CD4-positive, CD25-positive, alpha-beta regulatory T cell (primary cell): ENCODE measurements at regions not wholly inside any gene's neighbourhood (a gene's known extent, or its start where the extent isn't known, plus 50 kb on each side); places are given as distances from the start of the nearest gene placed in this dataset.
A peak's percentile ranks its signal among the peaks of the same experiment; 100 is the strongest.

Experiments used
- ATAC-seq, 2 donors: fragments of 150-1000 bp; cut with Tn5 transposase; one replicate each; pipeline ENCODE4 v1.10.0; 2021; ENCODE audit warnings: low read depth in 2 of 2, moderate number of reproducible peaks in 2 of 2, moderate library complexity in 1 of 2
- DNase-seq, 3 donors: peaks; one replicate each; pipeline versions ENCODE4 v3.0.0 to v3.0.0-alpha.2; 2012 to 2022; ENCODE audit warnings: mixed read lengths in 1 of 3
- H3K27ac ChIP-seq: one replicate; pipeline ENCODE4 v1.7.0; 2013; ENCODE audit warnings: mild to moderate bottlenecking, low read length; ENCODE audit not compliant: insufficient read depth, poor library complexity, severe bottlenecking
- H3K27me3 ChIP-seq: one replicate; pipeline ENCODE4 v1.7.0; 2013; ENCODE audit warnings: low read length; ENCODE audit not compliant: control insufficient read depth, insufficient read depth
- H3K36me3 ChIP-seq: one replicate; pipeline ENCODE4 v1.7.0; 2013; ENCODE audit warnings: mild to moderate bottlenecking, low read length, moderate library complexity; ENCODE audit not compliant: control insufficient read depth, insufficient read depth
- H3K4me1 ChIP-seq: 2 replicates; pipeline ENCODE4 v1.7.0; 2013; ENCODE audit warnings: mild to moderate bottlenecking, low read length; ENCODE audit not compliant: insufficient read depth, control insufficient read depth, poor library complexity, severe bottlenecking
- H3K4me3 ChIP-seq: one replicate; pipeline ENCODE4 v1.7.0; 2013; ENCODE audit warnings: low read depth, mild to moderate bottlenecking, low read length, moderate library complexity
- H3K9me3 ChIP-seq, 2 experiments: 1 replicate in 1 of 2; 2 replicates in 1 of 2; pipeline ENCODE4 v1.7.0; 2013; ENCODE audit warnings: low read length in 2 of 2, mild to moderate bottlenecking in 1 of 2, moderate library complexity in 1 of 2; ENCODE audit not compliant: control insufficient read depth in 2 of 2
- H3K27ac Mint-ChIP-seq, 3 donors: one replicate each; pipeline ENCODE4 v1.8.0; 2020 to 2022; ENCODE audit warnings: mild to moderate bottlenecking in 3 of 3, mixed read lengths in 3 of 3, moderate library complexity in 2 of 3
- H3K27me3 Mint-ChIP-seq: one replicate; pipeline ENCODE4 v1.8.0; 2022; ENCODE audit warnings: mild to moderate bottlenecking, mixed read lengths
- H3K36me3 Mint-ChIP-seq: one replicate; pipeline ENCODE4 v1.8.0; 2020; ENCODE audit warnings: mixed read lengths
- H3K4me1 Mint-ChIP-seq, 4 donors: one replicate each; pipeline ENCODE4 v1.8.0; 2020 to 2022; ENCODE audit warnings: mixed read lengths in 4 of 4, mild to moderate bottlenecking in 1 of 4
- H3K4me3 Mint-ChIP-seq, 4 donors: one replicate each; pipeline ENCODE4 v1.8.0; 2020 to 2022; ENCODE audit warnings: mild to moderate bottlenecking in 4 of 4, mixed read lengths in 4 of 4, moderate library complexity in 3 of 4
- H3K9me3 Mint-ChIP-seq, 7 donors: one replicate each; pipeline ENCODE4 v1.8.0; 2020 to 2022; ENCODE audit warnings: mixed read lengths in 7 of 7, mild to moderate bottlenecking in 3 of 7, moderate library complexity in 2 of 7

- no peak overlapping the region for H3K4me3 ChIP-seq
- H3K9me3 ChIP-seq, result no peaks in the 10 kb centered on the region
- H3K36me3 Mint-ChIP-seq, result no peaks in the 10 kb centered on the region
- H3K27ac ChIP-seq, result no peak overlapping the region
- H3K4me1 ChIP-seq, result no peaks in the 10 kb centered on the region
- H3K36me3 ChIP-seq, result no peaks in the 10 kb centered on the region
- ATAC-seq (no peak), DNase-seq (no peak)
- H3K4me1 Mint-ChIP-seq, result no peaks in the 10 kb centered on the region
- no peaks in the 10 kb centered on the region for H3K27me3 Mint-ChIP-seq
- no peaks in the 10 kb centered on the region for H3K27me3 ChIP-seq
- H3K4me3 Mint-ChIP-seq, result no peak overlapping the region
- H3K9me3 Mint-ChIP-seq, result peaks cover 0 to 4% (median 2%) of the 10 kb centered on the region in 7 donors
- no peak overlapping the region for H3K27ac Mint-ChIP-seq
Measured at GRCh38 chr5:116699332-116699731, 124.7 kb upstream of the SEMA6A start.

- no peak overlapping the region for H3K27ac ChIP-seq
Measured at GRCh38 chr5:116696366-116696765, 121.7 kb upstream of the SEMA6A start.

DNA sequence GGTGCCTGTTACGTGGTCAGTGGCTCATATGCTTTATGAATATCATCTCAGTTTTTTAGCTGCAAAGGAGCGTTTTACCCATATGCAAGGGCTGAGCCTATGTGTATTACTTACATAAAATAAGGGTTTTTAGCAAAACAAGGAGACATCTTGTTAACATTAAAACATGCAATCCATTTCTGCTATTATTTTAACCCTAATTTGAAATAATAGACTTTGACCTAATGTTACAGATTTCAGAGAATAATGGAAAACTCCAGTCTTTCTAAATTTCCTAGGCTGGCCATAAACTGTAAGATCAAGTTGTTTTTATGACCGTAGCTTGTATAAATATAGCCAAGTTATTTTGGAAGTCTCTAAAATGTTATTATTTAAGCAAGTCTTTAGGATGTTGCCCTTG, 121.1 kb upstream of the SEMA6A start:
- Mint-ChIP-seq H3K4me3 (no peak overlapping the region), H3K9me3 (peaks cover 0 to 4% (median 2%) of the 10 kb centered on the region in 7 donors), H3K27ac (no peak overlapping the region), H3K36me3 (no peaks in the 10 kb centered on the region), H3K4me1 (no peaks in the 10 kb centered on the region), H3K27me3 (no peaks in the 10 kb centered on the region)
- ATAC-seq, result no peak
- Histone ChIP-seq H3K4me1 (no peaks in the 10 kb centered on the region), H3K27ac (no peak overlapping the region), H3K9me3 (no peaks in the 10 kb centered on the region), H3K36me3 (no peaks in the 10 kb centered on the region), H3K27me3 (no peaks in the 10 kb centered on the region), H3K4me3 (no peak overlapping the region)
- no peak for DNase-seq

More at GRCh38 chr5:116696366-116696765, 121.7 kb upstream of the SEMA6A start:
- Histone ChIP-seq H3K4me1 (no peaks in the 10 kb centered on the region), H3K36me3 (no peaks in the 10 kb centered on the region), H3K27me3 (no peaks in the 10 kb centered on the region), H3K4me3 (no peak overlapping the region), H3K9me3 (no peaks in the 10 kb centered on the region)
- Mint-ChIP-seq H3K4me1 (no peaks in the 10 kb centered on the region), H3K27me3 (no peaks in the 10 kb centered on the region), H3K9me3 (peaks cover 0 to 4% (median 2%) of the 10 kb centered on the region in 7 donors), H3K4me3 (no peak overlapping the region), H3K36me3 (no peaks in the 10 kb centered on the region), H3K27ac (no peak overlapping the region)
- ATAC-seq, result no peak
- no peak for DNase-seq

DNA sequence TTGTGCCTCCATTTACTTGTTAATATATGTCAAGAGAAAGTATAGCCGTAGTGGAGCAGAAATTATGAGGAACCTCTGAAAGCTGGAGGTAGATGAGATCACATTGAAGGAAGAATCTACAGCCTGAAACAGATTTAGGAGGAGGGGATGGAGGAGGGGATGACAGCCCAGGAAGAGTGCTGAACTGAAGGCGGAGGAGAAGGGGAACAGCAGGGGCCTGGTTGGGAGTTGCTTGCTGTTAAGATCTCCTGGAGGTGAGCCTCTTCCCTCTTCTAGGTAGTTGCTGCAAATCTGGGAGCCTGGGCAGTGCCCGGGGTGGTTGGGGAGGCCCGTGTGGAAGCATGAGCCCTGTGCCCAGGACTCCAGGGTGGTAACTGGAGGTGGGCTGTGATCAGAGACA, 111.8 kb upstream of the SEMA6A start:
- ATAC-seq, result no peak
- H3K36me3 Mint-ChIP-seq, result no peaks in the 10 kb centered on the region
- H3K27me3 Mint-ChIP-seq, result no peaks in the 10 kb centered on the region
- no peak overlapping the region for H3K27ac ChIP-seq
- no peaks in the 10 kb centered on the region for H3K27me3 ChIP-seq
- H3K9me3 Mint-ChIP-seq, result peaks cover 0 to 2% (median 0%) of the 10 kb centered on the region in 7 donors
- DNase-seq, result no peak
- H3K9me3 ChIP-seq, result no peaks in the 10 kb centered on the region
- H3K27ac Mint-ChIP-seq, result no peak overlapping the region
- no peak overlapping the region for H3K4me3 ChIP-seq
- H3K4me1 ChIP-seq, result no peaks in the 10 kb centered on the region
- H3K4me1 Mint-ChIP-seq, result no peaks in the 10 kb centered on the region
- no peaks in the 10 kb centered on the region for H3K36me3 ChIP-seq
- H3K4me3 Mint-ChIP-seq, result no peak overlapping the region

- Mint-ChIP-seq H3K27me3 (no peaks in the 10 kb centered on the region), H3K4me3 (no peak overlapping the region), H3K9me3 (peaks cover 0 to 2% (median 0%) of the 10 kb centered on the region in 7 donors), H3K36me3 (no peaks in the 10 kb centered on the region), H3K4me1 (no peaks in the 10 kb centered on the region), H3K27ac (no peak overlapping the region)
- H3K4me1 ChIP-seq, result no peaks in the 10 kb centered on the region
- H3K4me3 ChIP-seq, result no peak overlapping the region
- H3K27ac ChIP-seq, result no peak overlapping the region
- ATAC-seq (no peak), DNase-seq (no peak)
- no peaks in the 10 kb centered on the region for H3K27me3 ChIP-seq
- H3K9me3 ChIP-seq, result no peaks in the 10 kb centered on the region
- H3K36me3 ChIP-seq, result no peaks in the 10 kb centered on the region
Measured at GRCh38 chr5:116685931-116686330, 111.3 kb upstream of the SEMA6A start.

DNA sequence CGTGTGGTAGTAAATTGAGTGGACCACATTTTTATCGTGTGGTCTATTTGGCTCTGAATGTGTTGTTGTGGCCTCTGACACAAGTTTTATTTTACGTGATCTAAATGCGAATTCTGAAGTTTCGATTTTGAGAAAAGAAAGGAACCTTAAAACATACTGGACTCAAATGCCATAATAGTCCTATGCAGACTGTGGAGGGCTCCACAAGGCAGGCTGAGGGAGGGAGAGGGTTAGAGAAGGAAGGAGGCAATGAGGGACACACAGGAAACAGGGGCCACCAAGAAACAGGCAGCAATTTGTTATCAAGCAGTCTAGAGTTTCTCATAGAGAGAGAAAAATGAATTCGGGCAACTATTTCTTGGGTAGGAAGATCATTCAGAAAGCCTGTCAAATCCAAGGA, 110.4 kb upstream of the SEMA6A start:
- H3K4me1 Mint-ChIP-seq, result no peaks in the 10 kb centered on the region
- peaks cover 0 to 5% (median 0%) of the 10 kb centered on the region in 7 donors for H3K9me3 Mint-ChIP-seq
- no peaks in the 10 kb centered on the region for H3K4me1 ChIP-seq
- DNase-seq, result no peak
- H3K27ac ChIP-seq, result no peak overlapping the region
- H3K36me3 ChIP-seq, result no peaks in the 10 kb centered on the region
- H3K4me3 ChIP-seq, result no peak overlapping the region
- H3K36me3 Mint-ChIP-seq, result no peaks in the 10 kb centered on the region
- no peaks in the 10 kb centered on the region for H3K9me3 ChIP-seq
- no peak for ATAC-seq
- no peak overlapping the region for H3K4me3 Mint-ChIP-seq
- H3K27me3 Mint-ChIP-seq, result no peaks in the 10 kb centered on the region
- no peaks in the 10 kb centered on the region for H3K27me3 ChIP-seq
- H3K27ac Mint-ChIP-seq, result peak overlapping the region in 1 of 3 donors; percentile 38

DNA sequence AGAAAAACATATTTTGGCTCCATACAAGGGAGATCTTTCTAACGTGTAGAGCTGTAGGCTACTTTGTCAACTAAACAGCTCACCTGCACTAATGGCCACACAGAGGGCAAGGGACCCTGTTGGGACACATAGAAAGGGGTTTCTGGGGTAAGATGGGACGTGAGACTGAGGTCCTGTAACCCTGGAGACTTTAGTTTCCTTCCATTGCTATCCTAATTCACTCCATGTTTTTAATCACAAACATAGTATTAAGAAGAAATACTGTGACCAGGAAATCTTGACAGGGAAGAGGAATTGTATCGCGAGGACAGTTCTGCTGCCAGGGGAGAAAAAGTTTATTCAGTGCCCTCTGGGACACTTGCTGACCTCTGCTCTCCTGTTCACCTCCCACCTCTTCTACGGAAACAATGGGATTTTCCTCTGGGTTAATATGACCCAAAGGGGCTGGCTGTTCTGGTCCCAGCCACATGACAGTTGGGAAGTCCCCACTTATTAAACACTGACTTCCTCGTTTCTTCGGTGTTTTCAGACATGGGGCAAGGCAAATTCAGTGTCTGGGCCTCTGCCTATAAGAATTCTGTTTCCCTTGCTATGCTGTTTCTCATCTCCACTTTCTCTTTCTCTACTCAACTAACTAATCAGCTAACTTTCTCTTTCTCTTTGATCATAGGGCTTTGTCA, 106.9 kb upstream of the SEMA6A start:
- Histone ChIP-seq H3K27me3 (no peaks in the 10 kb centered on the region), H3K4me3 (no peak overlapping the region), H3K27ac (no peak overlapping the region), H3K9me3 (no peaks in the 10 kb centered on the region), H3K4me1 (no peaks in the 10 kb centered on the region), H3K36me3 (no peaks in the 10 kb centered on the region)
- DNase-seq, result no peak
- Mint-ChIP-seq H3K4me3 (no peak overlapping the region), H3K27me3 (no peaks in the 10 kb centered on the region), H3K27ac (no peak overlapping the region), H3K9me3 (peaks cover 0 to 9% (median 5%) of the 10 kb centered on the region in 7 donors), H3K4me1 (no peaks in the 10 kb centered on the region), H3K36me3 (no peaks in the 10 kb centered on the region)
- ATAC-seq, result no peak

- Mint-ChIP-seq H3K9me3 (peaks cover 0 to 15% (median 7%) of the 10 kb centered on the region in 7 donors), H3K36me3 (no peaks in the 10 kb centered on the region), H3K4me3 (no peak overlapping the region), H3K4me1 (no peaks in the 10 kb centered on the region), H3K27ac (no peak overlapping the region), H3K27me3 (no peaks in the 10 kb centered on the region)
- Histone ChIP-seq H3K4me3 (no peak overlapping the region), H3K9me3 (no peaks in the 10 kb centered on the region), H3K27me3 (no peaks in the 10 kb centered on the region), H3K4me1 (no peaks in the 10 kb centered on the region), H3K27ac (no peak overlapping the region), H3K36me3 (no peaks in the 10 kb centered on the region)
- ATAC-seq (no peak), DNase-seq (no peak)
Measured at GRCh38 chr5:116675626-116675910, 100.9 kb upstream of the SEMA6A start.
